ENCODE measurements at regions not wholly inside any gene's neighbourhood (a gene's known extent, or its start where the extent isn't known, plus 50 kb on each side); places are given as distances from the start of the nearest gene placed in this dataset.

DNA sequence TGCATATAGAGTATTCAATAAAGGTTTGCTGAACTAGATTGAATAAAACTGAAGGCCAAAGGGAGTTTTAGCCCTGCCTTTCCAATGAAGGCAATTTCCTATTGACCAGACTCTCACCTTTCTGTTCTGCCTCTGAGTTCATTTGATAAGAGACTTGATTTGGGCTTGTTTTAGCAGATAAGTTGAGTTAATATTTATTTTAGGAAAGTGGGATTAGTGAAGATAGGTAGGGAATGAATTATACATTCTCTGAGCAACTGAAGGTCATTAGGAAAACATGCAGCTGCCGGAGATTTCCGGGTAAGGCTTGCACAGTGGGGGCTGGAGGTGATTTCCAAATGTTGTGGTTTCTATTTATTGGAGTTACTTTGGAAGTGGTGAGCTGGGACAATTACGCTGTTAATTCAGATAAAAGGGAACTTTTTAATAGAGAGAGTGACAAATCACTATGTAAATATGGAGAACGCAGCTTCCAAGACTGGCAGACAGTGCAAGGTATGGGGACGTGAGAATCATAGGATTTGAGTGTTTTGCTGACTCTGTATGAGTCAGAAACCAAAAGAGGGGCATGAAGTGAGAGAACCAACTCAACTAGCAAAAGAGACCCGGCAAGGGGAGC lies 553.6 kb upstream of the BOD1L1 start:
- Histone ChIP-seq H3K27me3 (ENCODE audit: insufficient read depth) (no peaks in the 10 kb centered on the region), H3F3A (replicated peaks; ENCODE audit: insufficient read depth) (no peaks in the 10 kb centered on the region), H3K4me2 (no peak overlapping the region), H3K9me2 (no peaks in the 10 kb centered on the region), H2AFZ (ENCODE audit: low read depth) (no peak overlapping the region), H3K9me3 (no peaks in the 10 kb centered on the region), H3K27ac (ENCODE audit: low read depth in 2 of 2, low read length in 1 of 2) (no peak overlapping the region), H3K9ac (no peak overlapping the region), H3K4me3 (ENCODE audit: low read depth in 2 of 2, low read length in 1 of 2) (no peak overlapping the region), H4K20me1 (ENCODE audit: insufficient read depth) (no peaks in the 10 kb centered on the region), H3K4me1 (ENCODE audit: control insufficient read depth in 1 of 2, insufficient read depth in 2 of 2, low read depth in 1 of 2, low read length in 1 of 2) (peaks cover 10 to 14% of the 10 kb centered on the region in 2 experiments), H3K36me3 (replicated peaks in 1 of 2; ENCODE audit: control insufficient read depth in 1 of 2, insufficient read depth in 2 of 2, low read length in 1 of 2) (no peaks in the 10 kb centered on the region), H3K79me2 (ENCODE audit: insufficient read depth) (no peaks in the 10 kb centered on the region)
- ChIA-PET POLR2A (no interaction called here), CTCF (interaction anchor here (0.6 kb wide), 1 partner anchor 527 kb away, joined by 3 read pairs; no protein-coding TSS in a partner anchor)
- no peak for DNase-seq
- WGBS (ENCODE audit: low lambda C conversion rate): 79% methylated on average over 6 of the region's 6 CpGs
- TF ChIP-seq EZH2phosphoT487 (IDR thresholded peaks at IDR 0.05; ENCODE audit: borderline replicate concordance, low read depth) (no peak), ZBTB33 (IDR thresholded peaks at IDR 0.05; ENCODE audit: borderline replicate concordance, low read depth) (no peak), USF2 (IDR thresholded peaks at IDR 0.05; ENCODE audit: borderline replicate concordance, low read depth, low read length) (no peak), RAD21 (IDR thresholded peaks at IDR 0.05; ENCODE audit: low read length) (no peak), SIN3A (IDR thresholded peaks at IDR 0.05; ENCODE audit: borderline replicate concordance, low read depth, low read length) (no peak), ELF1 (IDR thresholded peaks at IDR 0.05) (no peak), CTCF (IDR thresholded peaks at IDR 0.05) (no peak), NFIC (IDR thresholded peaks at IDR 0.05; ENCODE audit: borderline replicate concordance) (no peak), MXI1 (IDR thresholded peaks at IDR 0.05; ENCODE audit: low read depth, low read length) (no peak), IRF3 (IDR thresholded peaks at IDR 0.05; ENCODE audit: low read depth, low read length) (no peak), RFX5 (IDR thresholded peaks at IDR 0.05; ENCODE audit: low read length) (no peak), GATA2 (CRISPR knock-in tag; IDR thresholded peaks at IDR 0.05) (no peak), RXRA (IDR thresholded peaks at IDR 0.05; ENCODE audit: borderline replicate concordance, low read depth) (no peak), CHD2 (IDR thresholded peaks at IDR 0.05; ENCODE audit: low read length, partially characterized antibody) (no peak)
- TF ChIP-seq, protein P1, sequence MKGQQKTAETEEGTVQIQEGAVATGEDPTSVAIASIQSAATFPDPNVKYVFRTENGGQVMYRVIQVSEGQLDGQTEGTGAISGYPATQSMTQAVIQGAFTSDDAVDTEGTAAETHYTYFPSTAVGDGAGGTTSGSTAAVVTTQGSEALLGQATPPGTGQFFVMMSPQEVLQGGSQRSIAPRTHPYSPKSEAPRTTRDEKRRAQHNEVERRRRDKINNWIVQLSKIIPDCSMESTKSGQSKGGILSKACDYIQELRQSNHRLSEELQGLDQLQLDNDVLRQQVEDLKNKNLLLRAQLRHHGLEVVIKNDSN (IDR thresholded peaks at IDR 0.05; ENCODE audit: borderline replicate concordance, low read depth): no peak

Data from SK-N-SH (cell line).